ENCODE measurements at regions not wholly inside any gene's neighbourhood (a gene's known extent, or its start where the extent isn't known, plus 50 kb on each side); places are given as distances from the start of the nearest gene placed in this dataset.

DNA sequence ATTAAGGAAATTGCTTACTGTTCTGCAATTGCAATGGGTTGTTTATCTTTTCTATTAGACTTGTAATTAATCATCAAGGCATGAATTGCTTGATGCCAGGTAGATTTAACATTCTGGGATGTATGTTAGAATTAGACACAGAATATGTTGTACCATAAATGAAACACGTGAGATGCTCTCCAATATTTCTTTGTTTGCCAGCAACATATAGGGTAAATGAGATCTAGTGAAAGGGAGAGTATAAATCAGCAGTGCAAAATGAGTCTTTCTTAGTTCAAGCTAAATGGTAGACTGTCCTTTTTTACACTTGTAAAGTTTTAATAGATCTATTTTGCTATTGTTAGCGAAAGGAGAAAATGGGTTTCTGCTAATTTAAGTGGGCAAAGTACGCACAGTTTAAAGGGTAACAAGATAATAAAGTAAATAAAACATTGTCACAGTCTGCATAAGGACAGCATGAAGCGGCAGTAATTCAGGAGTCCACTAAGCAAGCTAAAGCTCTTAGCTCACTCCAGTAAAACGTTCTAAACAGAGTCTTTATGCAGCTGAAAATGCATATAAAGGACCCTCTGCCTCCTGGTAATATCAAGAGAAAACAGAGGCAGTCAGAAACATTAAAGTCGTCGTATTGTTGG is 1137.1 kb downstream of the OLFM4 start:
- H3K4me3 ChIP-seq (ENCODE audit: low read length) = no peak overlapping the region
- H3K9ac ChIP-seq (ENCODE audit: low read length) = no peak overlapping the region
- H3K27me3 ChIP-seq (ENCODE audit: control insufficient read depth, insufficient read depth, low read length) = no peaks in the 10 kb centered on the region
- H3K36me3 ChIP-seq (ENCODE audit: control insufficient read depth, low read depth, low read length) = no peaks in the 10 kb centered on the region
- no peak overlapping the region for H3K27ac ChIP-seq (ENCODE audit: low read length)
- H3K9me3 ChIP-seq (ENCODE audit: control insufficient read depth, low read depth, low read length) = no peaks in the 10 kb centered on the region
- no peaks in the 10 kb centered on the region for H3K4me1 ChIP-seq (ENCODE audit: control insufficient read depth, low read depth, low read length)

GRCh38 chr13:54173996-54174395 is 1145.4 kb downstream of the OLFM4 start:
- H3K9ac ChIP-seq (ENCODE audit: low read length) = no peak overlapping the region
- peaks cover 15% of the 10 kb centered on the region for H3K4me1 ChIP-seq (ENCODE audit: control insufficient read depth, low read depth, low read length)
- no peaks in the 10 kb centered on the region for H3K36me3 ChIP-seq (ENCODE audit: control insufficient read depth, low read depth, low read length)
- H3K27ac ChIP-seq (ENCODE audit: low read length) = no peak overlapping the region
- peaks cover 5% of the 10 kb centered on the region for H3K9me3 ChIP-seq (ENCODE audit: control insufficient read depth, low read depth, low read length)
- no peaks in the 10 kb centered on the region for H3K27me3 ChIP-seq (ENCODE audit: control insufficient read depth, insufficient read depth, low read length)
- no peak overlapping the region for H3K4me3 ChIP-seq (ENCODE audit: low read length)

GRCh38 chr13:54175466-54175865 is 1146.9 kb downstream of the OLFM4 start:
- Histone ChIP-seq H3K27ac (ENCODE audit: low read length) (no peak overlapping the region), H3K9me3 (ENCODE audit: control insufficient read depth, low read depth, low read length) (peaks cover 5% of the 10 kb centered on the region), H3K4me3 (ENCODE audit: low read length) (no peak overlapping the region), H3K9ac (ENCODE audit: low read length) (no peak overlapping the region), H3K27me3 (ENCODE audit: control insufficient read depth, insufficient read depth, low read length) (no peaks in the 10 kb centered on the region), H3K36me3 (ENCODE audit: control insufficient read depth, low read depth, low read length) (no peaks in the 10 kb centered on the region), H3K4me1 (ENCODE audit: control insufficient read depth, low read depth, low read length) (peaks cover 15% of the 10 kb centered on the region)

GRCh38 chr13:54177466-54177865 is 1148.9 kb downstream of the OLFM4 start:
- H3K27me3 ChIP-seq (ENCODE audit: control insufficient read depth, insufficient read depth, low read length) = no peaks in the 10 kb centered on the region
- no peak overlapping the region for H3K27ac ChIP-seq (ENCODE audit: low read length)
- H3K4me3 ChIP-seq (ENCODE audit: low read length) = no peak overlapping the region
- H3K4me1 ChIP-seq (ENCODE audit: control insufficient read depth, low read depth, low read length) = peaks cover 15% of the 10 kb centered on the region
- H3K36me3 ChIP-seq (ENCODE audit: control insufficient read depth, low read depth, low read length) = no peaks in the 10 kb centered on the region
- no peak overlapping the region for H3K9ac ChIP-seq (ENCODE audit: low read length)
- peaks cover 5% of the 10 kb centered on the region for H3K9me3 ChIP-seq (ENCODE audit: control insufficient read depth, low read depth, low read length)

- Histone ChIP-seq H3K27ac (ENCODE audit: low read length) (no peak overlapping the region), H3K27me3 (ENCODE audit: control insufficient read depth, insufficient read depth, low read length) (no peaks in the 10 kb centered on the region), H3K36me3 (ENCODE audit: control insufficient read depth, low read depth, low read length) (no peaks in the 10 kb centered on the region), H3K4me1 (ENCODE audit: control insufficient read depth, low read depth, low read length) (peaks cover 23% of the 10 kb centered on the region), H3K4me3 (ENCODE audit: low read length) (no peak overlapping the region), H3K9ac (ENCODE audit: low read length) (no peak overlapping the region), H3K9me3 (ENCODE audit: control insufficient read depth, low read depth, low read length) (no peaks in the 10 kb centered on the region)
Observed at GRCh38 chr13:54183166-54183565, 1154.6 kb downstream of the OLFM4 start.

DNA sequence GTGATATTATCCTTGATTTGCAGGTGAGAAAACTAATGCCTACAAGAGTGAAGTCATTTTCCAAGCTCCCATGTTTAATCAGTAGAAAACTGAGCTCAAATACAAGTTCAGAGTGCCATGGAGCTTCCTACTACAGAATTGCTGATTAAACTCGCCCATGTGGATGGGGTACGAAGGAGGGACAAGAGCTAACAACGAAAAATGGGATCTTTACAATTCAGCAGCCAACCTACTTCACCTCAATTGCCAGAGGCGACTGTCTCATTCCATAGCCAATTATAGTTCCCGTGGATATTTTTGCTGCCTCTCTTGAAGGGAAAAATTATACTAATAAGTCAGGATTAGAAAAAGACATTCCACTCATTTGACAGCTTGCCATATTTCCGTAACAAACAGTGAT is 1155.1 kb downstream of the OLFM4 start:
- no peak overlapping the region for H3K27ac ChIP-seq (ENCODE audit: low read length)
- no peaks in the 10 kb centered on the region for H3K27me3 ChIP-seq (ENCODE audit: control insufficient read depth, insufficient read depth, low read length)
- H3K9me3 ChIP-seq (ENCODE audit: control insufficient read depth, low read depth, low read length) = no peaks in the 10 kb centered on the region
- H3K9ac ChIP-seq (ENCODE audit: low read length) = no peak overlapping the region
- H3K4me1 ChIP-seq (ENCODE audit: control insufficient read depth, low read depth, low read length) = peaks cover 23% of the 10 kb centered on the region
- no peaks in the 10 kb centered on the region for H3K36me3 ChIP-seq (ENCODE audit: control insufficient read depth, low read depth, low read length)
- H3K4me3 ChIP-seq (ENCODE audit: low read length) = no peak overlapping the region

DNA sequence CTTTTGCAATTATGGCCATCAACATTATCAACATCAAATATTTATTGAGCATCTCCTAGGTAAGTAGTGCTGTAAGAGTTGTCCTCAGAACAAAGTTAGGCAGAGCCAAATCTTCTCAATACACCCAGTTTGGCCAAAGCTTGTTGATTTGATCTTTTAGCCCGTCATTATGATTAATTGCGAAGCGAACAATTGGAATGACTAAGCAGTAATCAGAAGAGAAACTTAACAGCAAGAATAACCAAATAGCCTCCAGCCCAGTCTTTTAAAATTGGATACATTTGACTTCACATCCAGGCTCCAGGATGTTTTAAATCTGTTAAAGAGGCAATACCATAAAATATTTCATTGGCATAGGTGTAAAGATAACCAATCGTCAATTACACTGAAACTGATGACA is 1156.0 kb downstream of the OLFM4 start:
- Histone ChIP-seq H3K27me3 (ENCODE audit: control insufficient read depth, insufficient read depth, low read length) (no peaks in the 10 kb centered on the region), H3K9ac (ENCODE audit: low read length) (no peak overlapping the region), H3K4me1 (ENCODE audit: control insufficient read depth, low read depth, low read length) (peaks cover 24% of the 10 kb centered on the region)

DNA sequence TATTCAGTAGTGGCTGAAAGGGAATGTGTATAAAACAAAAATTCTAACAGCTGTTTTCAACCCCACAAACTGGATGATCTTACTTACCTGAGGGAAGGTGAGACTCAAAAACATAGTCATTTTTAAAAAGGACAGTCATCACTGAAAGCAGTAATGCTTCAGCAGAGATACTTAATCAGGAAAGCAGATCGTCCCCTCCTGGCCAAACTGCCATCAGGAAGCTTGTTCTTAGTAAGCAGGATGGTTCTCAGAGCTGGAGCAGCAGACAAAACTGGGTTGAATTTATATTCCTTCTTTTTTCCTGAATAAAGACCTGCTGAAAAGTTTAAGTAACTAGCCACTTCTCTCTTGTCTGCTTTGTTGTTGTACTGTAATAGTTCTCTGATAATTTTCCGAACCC is 1156.5 kb downstream of the OLFM4 start:
- H3K9me3 ChIP-seq (ENCODE audit: control insufficient read depth, low read depth, low read length) = no peaks in the 10 kb centered on the region
- H3K9ac ChIP-seq (ENCODE audit: low read length) = no peak overlapping the region
- no peaks in the 10 kb centered on the region for H3K36me3 ChIP-seq (ENCODE audit: control insufficient read depth, low read depth, low read length)
- no peak overlapping the region for H3K4me3 ChIP-seq (ENCODE audit: low read length)
- H3K27me3 ChIP-seq (ENCODE audit: control insufficient read depth, insufficient read depth, low read length) = no peaks in the 10 kb centered on the region
- no peak overlapping the region for H3K27ac ChIP-seq (ENCODE audit: low read length)
- peaks cover 26% of the 10 kb centered on the region for H3K4me1 ChIP-seq (ENCODE audit: control insufficient read depth, low read depth, low read length)

More for the DNA sequence above, 1156.0 kb downstream of the OLFM4 start:
- Histone ChIP-seq H3K36me3 (ENCODE audit: control insufficient read depth, low read depth, low read length) (no peaks in the 10 kb centered on the region), H3K9me3 (ENCODE audit: control insufficient read depth, low read depth, low read length) (no peaks in the 10 kb centered on the region), H3K27ac (ENCODE audit: low read length) (no peak overlapping the region), H3K4me3 (ENCODE audit: low read length) (no peak overlapping the region)

DNA sequence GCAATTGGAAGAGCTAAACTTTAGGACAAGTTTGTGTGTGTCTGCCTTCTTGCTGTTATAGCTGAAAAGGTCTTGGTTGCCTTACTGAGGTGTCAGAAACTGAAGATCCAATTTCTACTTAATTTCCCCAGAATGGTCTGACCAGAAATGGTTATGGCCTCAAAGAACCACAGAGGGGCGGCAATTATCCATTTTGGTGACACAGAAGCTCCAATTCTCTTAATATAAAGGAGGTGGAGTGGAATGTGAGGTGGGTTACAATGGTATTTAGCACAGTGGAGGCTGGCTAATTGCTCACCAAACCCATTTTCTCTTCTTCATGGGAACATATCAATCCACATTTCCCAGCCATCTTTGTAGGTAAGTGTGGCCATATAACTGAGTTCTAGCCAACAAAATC is 1157.2 kb downstream of the OLFM4 start:
- H3K27me3 ChIP-seq (ENCODE audit: control insufficient read depth, insufficient read depth, low read length) = no peaks in the 10 kb centered on the region
- H3K9me3 ChIP-seq (ENCODE audit: control insufficient read depth, low read depth, low read length) = no peaks in the 10 kb centered on the region
- H3K4me3 ChIP-seq (ENCODE audit: low read length) = no peak overlapping the region
- H3K27ac ChIP-seq (ENCODE audit: low read length) = no peak overlapping the region
- no peaks in the 10 kb centered on the region for H3K36me3 ChIP-seq (ENCODE audit: control insufficient read depth, low read depth, low read length)
- no peak overlapping the region for H3K9ac ChIP-seq (ENCODE audit: low read length)
- H3K4me1 ChIP-seq (ENCODE audit: control insufficient read depth, low read depth, low read length) = peaks cover 26% of the 10 kb centered on the region

DNA sequence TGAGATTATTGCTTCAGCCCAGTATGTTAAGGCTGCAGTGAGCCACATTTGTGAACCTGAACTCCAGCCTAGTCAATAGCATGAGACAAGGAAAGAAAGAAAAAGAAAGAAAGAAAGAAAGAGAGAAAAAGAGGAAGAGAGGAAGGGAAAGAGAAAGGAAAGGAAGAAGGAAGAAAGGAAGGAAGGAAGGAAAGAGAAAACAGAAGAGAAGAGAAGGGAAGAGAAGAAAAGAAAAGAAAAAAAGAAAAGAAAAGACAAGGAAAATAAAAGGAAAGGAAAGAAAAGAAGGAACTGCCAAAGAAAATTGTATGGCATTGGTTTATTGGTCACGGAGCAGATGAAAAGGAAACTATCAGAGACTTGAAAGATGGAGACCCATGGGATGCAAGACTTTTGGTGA is 1158.8 kb downstream of the OLFM4 start:
- Histone ChIP-seq H3K4me3 (ENCODE audit: low read length) (no peak overlapping the region), H3K9ac (ENCODE audit: low read length) (no peak overlapping the region), H3K4me1 (ENCODE audit: control insufficient read depth, low read depth, low read length) (peaks cover 26% of the 10 kb centered on the region)

DNA sequence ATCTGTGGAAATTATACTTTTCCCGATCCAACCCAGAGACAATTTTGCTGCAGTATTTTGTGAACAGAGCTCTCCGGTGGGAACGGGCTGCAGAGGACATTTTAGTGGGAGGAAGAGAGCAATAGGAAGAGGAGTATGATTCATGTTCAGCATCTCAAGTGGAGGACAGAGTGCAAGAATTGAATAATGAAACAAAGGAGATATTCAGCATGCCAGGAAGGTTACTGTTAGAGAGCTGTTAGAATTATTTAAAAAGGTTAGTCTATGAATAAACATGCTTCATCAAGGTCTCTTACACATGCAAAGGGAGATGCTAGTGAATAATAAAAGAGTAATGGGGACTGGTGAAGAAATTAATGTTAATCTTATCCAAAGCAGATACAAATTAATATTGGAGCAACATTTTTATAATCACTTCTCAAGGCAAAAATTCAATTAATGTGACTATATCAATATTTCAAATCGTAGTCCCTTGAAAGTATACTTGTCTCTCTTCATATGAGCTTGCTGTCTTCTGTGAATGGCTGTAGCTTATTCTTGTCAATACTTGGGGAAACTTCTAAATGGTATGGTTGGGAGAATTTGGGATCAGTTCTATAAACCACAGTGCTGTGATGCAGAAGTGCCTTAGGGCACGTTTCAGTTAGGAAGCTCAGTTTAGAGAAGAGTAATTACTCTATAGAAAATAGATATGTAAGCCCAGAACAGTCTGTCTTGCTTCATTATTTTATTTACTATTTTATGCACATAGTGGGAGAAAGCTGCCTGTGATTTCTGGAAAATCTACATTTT is 1165.8 kb downstream of the OLFM4 start:
- H3K4me3 ChIP-seq (ENCODE audit: low read length) = peak overlapping the region; percentile 24
- no peaks in the 10 kb centered on the region for H3K36me3 ChIP-seq (ENCODE audit: control insufficient read depth, low read depth, low read length)
- H3K27me3 ChIP-seq (ENCODE audit: control insufficient read depth, insufficient read depth, low read length) = no peaks in the 10 kb centered on the region
- no peak overlapping the region for H3K9ac ChIP-seq (ENCODE audit: low read length)
- H3K4me1 ChIP-seq (ENCODE audit: control insufficient read depth, low read depth, low read length) = peaks cover 26% of the 10 kb centered on the region
- H3K9me3 ChIP-seq (ENCODE audit: control insufficient read depth, low read depth, low read length) = no peaks in the 10 kb centered on the region
- no peak overlapping the region for H3K27ac ChIP-seq (ENCODE audit: low read length)

More for the DNA sequence above, 1158.8 kb downstream of the OLFM4 start:
- no peak overlapping the region for H3K27ac ChIP-seq (ENCODE audit: low read length)
- H3K27me3 ChIP-seq (ENCODE audit: control insufficient read depth, insufficient read depth, low read length) = no peaks in the 10 kb centered on the region
- no peaks in the 10 kb centered on the region for H3K36me3 ChIP-seq (ENCODE audit: control insufficient read depth, low read depth, low read length)
- no peaks in the 10 kb centered on the region for H3K9me3 ChIP-seq (ENCODE audit: control insufficient read depth, low read depth, low read length)

- Histone ChIP-seq H3K4me3 (ENCODE audit: low read length) (no peak overlapping the region), H3K27me3 (ENCODE audit: control insufficient read depth, insufficient read depth, low read length) (no peaks in the 10 kb centered on the region), H3K36me3 (ENCODE audit: control insufficient read depth, low read depth, low read length) (no peaks in the 10 kb centered on the region), H3K9me3 (ENCODE audit: control insufficient read depth, low read depth, low read length) (no peaks in the 10 kb centered on the region), H3K27ac (ENCODE audit: low read length) (no peak overlapping the region), H3K4me1 (ENCODE audit: control insufficient read depth, low read depth, low read length) (peaks cover 28% of the 10 kb centered on the region), H3K9ac (ENCODE audit: low read length) (no peak overlapping the region)
Observed at GRCh38 chr13:54196684-54197083, 1168.1 kb downstream of the OLFM4 start.
